ENCODE measurements at regions not wholly inside any gene's neighbourhood (a gene's known extent, or its start where the extent isn't known, plus 50 kb on each side); places are given as distances from the start of the nearest gene placed in this dataset.

GRCh38 chr9:87011551-87011950 is 64.2 kb upstream of the GAS1 start:
- Histone ChIP-seq H3K4me1 (ENCODE audit: insufficient read depth, low read length) (no peaks in the 10 kb centered on the region), H3K27ac (ENCODE audit: low read depth, low read length) (no peak overlapping the region), H3K36me3 (ENCODE audit: insufficient read depth, low read length) (no peaks in the 10 kb centered on the region), H3K27me3 (ENCODE audit: insufficient read depth, low read length) (no peaks in the 10 kb centered on the region), H3K79me2 (ENCODE audit: insufficient read depth, low read length) (no peaks in the 10 kb centered on the region), H4K20me1 (ENCODE audit: insufficient read depth, low read length) (no peaks in the 10 kb centered on the region), H3K9me3 (ENCODE audit: low read depth, low read length) (no peaks in the 10 kb centered on the region), H3K4me3 (ENCODE audit: insufficient read depth, low read length) (no peak overlapping the region), H3K4me2 (ENCODE audit: insufficient read depth, low read length) (no peak overlapping the region), H2AFZ (ENCODE audit: low read length) (no peak overlapping the region)
- TF ChIP-seq CTCF (IDR thresholded peaks at IDR 0.05; ENCODE audit: extremely low read depth, low read depth, low read length) = no peak
- no peak for DNase-seq (ENCODE audit: insufficient read length, low spot score, missing footprints)

- H3K9me3 ChIP-seq (ENCODE audit: low read depth, low read length) = no peaks in the 10 kb centered on the region
- TF ChIP-seq CTCF (IDR thresholded peaks at IDR 0.05; ENCODE audit: extremely low read depth, low read depth, low read length) = no peak
- no peak overlapping the region for H3K4me2 ChIP-seq (ENCODE audit: insufficient read depth, low read length)
- no peak overlapping the region for H3K4me3 ChIP-seq (ENCODE audit: insufficient read depth, low read length)
- H3K27me3 ChIP-seq (ENCODE audit: insufficient read depth, low read length) = no peaks in the 10 kb centered on the region
- H3K79me2 ChIP-seq (ENCODE audit: insufficient read depth, low read length) = no peaks in the 10 kb centered on the region
- H4K20me1 ChIP-seq (ENCODE audit: insufficient read depth, low read length) = no peaks in the 10 kb centered on the region
- no peaks in the 10 kb centered on the region for H3K36me3 ChIP-seq (ENCODE audit: insufficient read depth, low read length)
- no peak overlapping the region for H3K27ac ChIP-seq (ENCODE audit: low read depth, low read length)
- no peaks in the 10 kb centered on the region for H3K4me1 ChIP-seq (ENCODE audit: insufficient read depth, low read length)
- H2AFZ ChIP-seq (ENCODE audit: low read length) = no peak overlapping the region
- DNase-seq (ENCODE audit: insufficient read length, low spot score, missing footprints) = no peak
Measured at GRCh38 chr9:87013490-87013889, 66.2 kb upstream of the GAS1 start.

- H2AFZ ChIP-seq (ENCODE audit: low read length) = no peak overlapping the region
- DNase-seq (ENCODE audit: insufficient read length, low spot score, missing footprints) = no peak
Measured at GRCh38 chr9:87014436-87014835, 67.1 kb upstream of the GAS1 start.

GRCh38 chr9:87016681-87017080 is 69.4 kb upstream of the GAS1 start:
- Histone ChIP-seq H3K27ac (ENCODE audit: low read depth, low read length) (no peak overlapping the region), H3K36me3 (ENCODE audit: insufficient read depth, low read length) (no peaks in the 10 kb centered on the region), H2AFZ (ENCODE audit: low read length) (no peak overlapping the region), H3K79me2 (ENCODE audit: insufficient read depth, low read length) (no peaks in the 10 kb centered on the region), H3K4me3 (ENCODE audit: insufficient read depth, low read length) (no peak overlapping the region), H4K20me1 (ENCODE audit: insufficient read depth, low read length) (no peaks in the 10 kb centered on the region), H3K4me2 (ENCODE audit: insufficient read depth, low read length) (no peak overlapping the region), H3K4me1 (ENCODE audit: insufficient read depth, low read length) (no peaks in the 10 kb centered on the region), H3K27me3 (ENCODE audit: insufficient read depth, low read length) (no peaks in the 10 kb centered on the region), H3K9me3 (ENCODE audit: low read depth, low read length) (no peaks in the 10 kb centered on the region)
- TF ChIP-seq CTCF (IDR thresholded peaks at IDR 0.05; ENCODE audit: extremely low read depth, low read depth, low read length) = no peak
- DNase-seq (ENCODE audit: insufficient read length, low spot score, missing footprints) = no peak

More at GRCh38 chr9:87014436-87014835, 67.1 kb upstream of the GAS1 start:
- no peaks in the 10 kb centered on the region for H3K27me3 ChIP-seq (ENCODE audit: insufficient read depth, low read length)
- H3K27ac ChIP-seq (ENCODE audit: low read depth, low read length) = no peak overlapping the region
- H3K4me2 ChIP-seq (ENCODE audit: insufficient read depth, low read length) = no peak overlapping the region
- no peak overlapping the region for H3K4me3 ChIP-seq (ENCODE audit: insufficient read depth, low read length)
- no peak for TF ChIP-seq CTCF (IDR thresholded peaks at IDR 0.05; ENCODE audit: extremely low read depth, low read depth, low read length)
- H3K4me1 ChIP-seq (ENCODE audit: insufficient read depth, low read length) = no peaks in the 10 kb centered on the region
- no peaks in the 10 kb centered on the region for H3K79me2 ChIP-seq (ENCODE audit: insufficient read depth, low read length)
- H4K20me1 ChIP-seq (ENCODE audit: insufficient read depth, low read length) = no peaks in the 10 kb centered on the region
- no peaks in the 10 kb centered on the region for H3K9me3 ChIP-seq (ENCODE audit: low read depth, low read length)
- H3K36me3 ChIP-seq (ENCODE audit: insufficient read depth, low read length) = no peaks in the 10 kb centered on the region

Measured in osteoblast (primary cell).